ENCODE measurements at regions not wholly inside any gene's neighbourhood (a gene's known extent, or its start where the extent isn't known, plus 50 kb on each side); places are given as distances from the start of the nearest gene placed in this dataset.
A peak's percentile ranks its signal among the peaks of the same experiment; 100 is the strongest.
"Not testable (repeated sequence)": the region's sequence is repeated elsewhere in the genome, so short reads cannot be mapped to it uniquely, and the experiment has no call there.

- DNase-seq, result no peak
Observed at GRCh38 chr12:3421191-3421978, 69.6 kb upstream of the PRMT8 start.

GRCh38 chr12:3424796-3425195 lies 66.2 kb upstream of the PRMT8 start:
- not testable (repeated sequence) for DNase-seq

GRCh38 chr12:3427956-3428355 lies 63.0 kb upstream of the PRMT8 start:
- DNase-seq, result no peak

- no peak for DNase-seq
Observed at GRCh38 chr12:3428631-3429030, 62.4 kb upstream of the PRMT8 start.

GRCh38 chr12:3429523-3429922 lies 61.5 kb upstream of the PRMT8 start:
- not testable (repeated sequence) for DNase-seq

- no peak for DNase-seq
Observed at GRCh38 chr12:3431686-3432085, 59.3 kb upstream of the PRMT8 start.

GRCh38 chr12:3432176-3432742 lies 58.7 kb upstream of the PRMT8 start:
- DNase-seq, result no peak

GRCh38 chr12:3432868-3433267 lies 58.1 kb upstream of the PRMT8 start:
- no peak for DNase-seq

GRCh38 chr12:3436461-3437065 lies 54.4 kb upstream of the PRMT8 start:
- peak; percentile 4 for DNase-seq

GRCh38 chr12:3437986-3438385 lies 53.0 kb upstream of the PRMT8 start:
- DNase-seq, result no peak

GRCh38 chr12:3438401-3438800 lies 52.6 kb upstream of the PRMT8 start:
- no peak for DNase-seq

Measured in fibroblast of skin of right biceps (primary cell).